GM21515 (cell line): ENCODE measurements at regions not wholly inside any gene's neighbourhood (a gene's known extent, or its start where the extent isn't known, plus 50 kb on each side); places are given as distances from the start of the nearest gene placed in this dataset.

Experiments used
- ATAC-seq: cut with Tn5 transposase; IDR thresholded peaks from one replicate; pipeline ENCODE4 v1.9.1; 2021; ENCODE audit not compliant: unreplicated experiment

GRCh38 chr7:110322796-110323195 lies 768.1 kb upstream of the LRRN3 start:
- no peak for ATAC-seq

- ATAC-seq, result no peak
Observed at GRCh38 chr7:110326966-110327365, 764.0 kb upstream of the LRRN3 start.

- no peak for ATAC-seq
Observed at GRCh38 chr7:110336423-110336822, 754.5 kb upstream of the LRRN3 start.

- no peak for ATAC-seq
Observed at GRCh38 chr7:110337646-110338045, 753.3 kb upstream of the LRRN3 start.

- no peak for ATAC-seq
Observed at GRCh38 chr7:110347081-110347480, 743.8 kb upstream of the LRRN3 start.

GRCh38 chr7:110356438-110356837 lies 734.5 kb upstream of the LRRN3 start:
- no peak for ATAC-seq

GRCh38 chr7:110358028-110358427 lies 732.9 kb upstream of the LRRN3 start:
- ATAC-seq, result no peak

- no peak for ATAC-seq
Observed at GRCh38 chr7:110371709-110372108, 719.2 kb upstream of the LRRN3 start.

- no peak for ATAC-seq
Observed at GRCh38 chr7:110372685-110373084, 718.2 kb upstream of the LRRN3 start.

- no peak for ATAC-seq
Observed at GRCh38 chr7:110373416-110373815, 717.5 kb upstream of the LRRN3 start.

GRCh38 chr7:110373859-110374258 lies 717.1 kb upstream of the LRRN3 start:
- no peak for ATAC-seq

- no peak for ATAC-seq
Observed at GRCh38 chr7:110375068-110375467, 715.9 kb upstream of the LRRN3 start.

- ATAC-seq, result no peak
Observed at GRCh38 chr7:110382736-110383135, 708.2 kb upstream of the LRRN3 start.

GRCh38 chr7:110386006-110386405 lies 704.9 kb upstream of the LRRN3 start:
- no peak for ATAC-seq

GRCh38 chr7:110386913-110387312 lies 704.0 kb upstream of the LRRN3 start:
- no peak for ATAC-seq

GRCh38 chr7:110387689-110388088 lies 703.2 kb upstream of the LRRN3 start:
- ATAC-seq, result no peak

- no peak for ATAC-seq
Observed at GRCh38 chr7:110388457-110388856, 702.5 kb upstream of the LRRN3 start.

- no peak for ATAC-seq
Observed at GRCh38 chr7:110396021-110396420, 694.9 kb upstream of the LRRN3 start.

- ATAC-seq, result no peak
Observed at GRCh38 chr7:110397927-110398660, 692.8 kb upstream of the LRRN3 start.

GRCh38 chr7:110399421-110399820 lies 691.5 kb upstream of the LRRN3 start:
- no peak for ATAC-seq

GRCh38 chr7:110400411-110400810 lies 690.5 kb upstream of the LRRN3 start:
- ATAC-seq, result no peak

GRCh38 chr7:110407242-110407641 lies 683.7 kb upstream of the LRRN3 start:
- ATAC-seq, result no peak

- ATAC-seq, result no peak
Observed at GRCh38 chr7:110407706-110408105, 683.2 kb upstream of the LRRN3 start.
